EL (cell line): ENCODE measurements at regions not wholly inside any gene's neighbourhood (a gene's known extent, or its start where the extent isn't known, plus 50 kb on each side); places are given as distances from the start of the nearest gene placed in this dataset.
"Not testable (repeated sequence)": the region's sequence is repeated elsewhere in the genome, so short reads cannot be mapped to it uniquely, and the experiment has no call there.

Source experiments
- DNase-seq: peaks from one replicate; pipeline ENCODE4 v3.0.0-alpha.2; 2016

GRCh38 chr11:109945626-109946321, 147.4 kb upstream of the ZC3H12C start:
- no peak for DNase-seq

- peak; percentile 92 for DNase-seq
Measured at GRCh38 chr11:109946322-109946846, 146.8 kb upstream of the ZC3H12C start.

GRCh38 chr11:109954534-109954933, 138.7 kb upstream of the ZC3H12C start:
- DNase-seq: no peak

- no peak for DNase-seq
Measured at GRCh38 chr11:109956124-109956793, 136.9 kb upstream of the ZC3H12C start.

GRCh38 chr11:109957000-109957399, 136.2 kb upstream of the ZC3H12C start:
- DNase-seq: no peak

GRCh38 chr11:109957601-109958000, 135.6 kb upstream of the ZC3H12C start:
- DNase-seq: no peak

- no peak for DNase-seq
Measured at GRCh38 chr11:109958131-109958820, 134.9 kb upstream of the ZC3H12C start.

GRCh38 chr11:109958821-109959166, 134.4 kb upstream of the ZC3H12C start:
- no peak for DNase-seq

GRCh38 chr11:109960831-109961230, 132.4 kb upstream of the ZC3H12C start:
- DNase-seq: peak; percentile 45

GRCh38 chr11:109961261-109961660, 131.9 kb upstream of the ZC3H12C start:
- DNase-seq: no peak

GRCh38 chr11:109963101-109963500, 130.1 kb upstream of the ZC3H12C start:
- no peak for DNase-seq

- no peak for DNase-seq
Measured at GRCh38 chr11:109964487-109964886, 128.7 kb upstream of the ZC3H12C start.

GRCh38 chr11:109965445-109965844, 127.7 kb upstream of the ZC3H12C start:
- not testable (repeated sequence) for DNase-seq

- DNase-seq: not testable (repeated sequence)
Measured at GRCh38 chr11:109965926-109966325, 127.3 kb upstream of the ZC3H12C start.

- DNase-seq: not testable (repeated sequence)
Measured at GRCh38 chr11:109967136-109967535, 126.1 kb upstream of the ZC3H12C start.

GRCh38 chr11:109968299-109968698, 124.9 kb upstream of the ZC3H12C start:
- no peak for DNase-seq

GRCh38 chr11:109968781-109969180, 124.4 kb upstream of the ZC3H12C start:
- DNase-seq: no peak

GRCh38 chr11:109970516-109971183, 122.5 kb upstream of the ZC3H12C start:
- no peak for DNase-seq

GRCh38 chr11:109971184-109971523, 122.0 kb upstream of the ZC3H12C start:
- DNase-seq: peak; percentile 79

- DNase-seq: no peak
Measured at GRCh38 chr11:109972181-109972715, 120.9 kb upstream of the ZC3H12C start.

- DNase-seq: peak; percentile 17
Measured at GRCh38 chr11:109972939-109973338, 120.3 kb upstream of the ZC3H12C start.

- no peak for DNase-seq
Measured at GRCh38 chr11:109973486-109973885, 119.7 kb upstream of the ZC3H12C start.

GRCh38 chr11:109974523-109974922, 118.7 kb upstream of the ZC3H12C start:
- no peak for DNase-seq
